ENCODE measurements at regions not wholly inside any gene's neighbourhood (a gene's known extent, or its start where the extent isn't known, plus 50 kb on each side); places are given as distances from the start of the nearest gene placed in this dataset.

DNA sequence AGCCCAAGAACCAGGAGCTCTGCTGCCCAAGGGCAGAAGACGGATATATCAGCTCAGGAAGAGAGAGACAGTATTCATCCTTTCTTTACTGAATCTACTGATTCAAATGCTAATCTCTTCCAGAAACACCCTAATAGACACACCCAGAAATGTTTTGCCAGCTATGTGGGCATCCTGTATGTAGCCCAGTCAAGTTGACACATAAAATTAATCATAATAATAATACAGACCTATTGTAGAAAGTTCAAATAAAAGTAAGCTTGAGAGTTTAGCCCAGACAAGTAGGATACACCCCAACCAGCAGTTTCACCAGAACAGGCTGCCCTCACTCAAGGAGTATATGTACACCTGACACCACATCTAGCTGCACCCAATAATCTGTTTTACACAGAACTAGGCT lies 73.9 kb upstream of the VGLL2 start:
- no peak for DNase-seq (ENCODE audit: extremely low spot score)
- ChIA-PET CTCF (no interaction called here), POLR2A (no interaction called here)
- no peak for TF ChIP-seq CTCF (IDR thresholded peaks at IDR 0.05; ENCODE audit: control extremely low read depth, extremely low read depth, low read depth, missing control alignments)

DNA sequence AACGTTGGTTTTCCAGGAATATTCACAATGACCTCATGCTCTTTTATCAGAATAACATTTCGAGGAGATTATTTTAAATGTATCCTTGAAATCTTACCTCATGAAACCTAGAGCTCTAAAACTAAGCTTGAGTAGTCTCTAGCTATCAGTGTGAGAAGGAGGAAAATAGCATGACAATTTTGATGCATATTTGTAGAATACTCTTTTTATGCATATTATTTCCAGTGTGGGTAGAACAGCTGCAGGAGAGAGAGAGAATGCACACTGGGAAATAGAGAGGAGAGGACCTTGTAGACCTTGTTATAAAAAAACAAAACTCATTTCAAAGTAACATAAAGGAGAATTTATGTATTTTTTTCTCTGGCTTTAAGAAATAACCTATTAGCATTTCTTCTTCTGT lies 71.1 kb upstream of the VGLL2 start:
- DNase-seq (ENCODE audit: extremely low spot score) = no peak
- ChIA-PET CTCF (no interaction called here), POLR2A (no interaction called here)

GRCh38 chr6:117194978-117195377 lies 70.4 kb upstream of the VGLL2 start:
- ChIA-PET POLR2A (no interaction called here), CTCF (no interaction called here)
- no peak for TF ChIP-seq CTCF (IDR thresholded peaks at IDR 0.05; ENCODE audit: control extremely low read depth, extremely low read depth, low read depth, missing control alignments)
- no peak for DNase-seq (ENCODE audit: extremely low spot score)

More for the DNA sequence above, 71.1 kb upstream of the VGLL2 start:
- TF ChIP-seq CTCF (IDR thresholded peaks at IDR 0.05; ENCODE audit: control extremely low read depth, extremely low read depth, low read depth, missing control alignments) = no peak

DNA sequence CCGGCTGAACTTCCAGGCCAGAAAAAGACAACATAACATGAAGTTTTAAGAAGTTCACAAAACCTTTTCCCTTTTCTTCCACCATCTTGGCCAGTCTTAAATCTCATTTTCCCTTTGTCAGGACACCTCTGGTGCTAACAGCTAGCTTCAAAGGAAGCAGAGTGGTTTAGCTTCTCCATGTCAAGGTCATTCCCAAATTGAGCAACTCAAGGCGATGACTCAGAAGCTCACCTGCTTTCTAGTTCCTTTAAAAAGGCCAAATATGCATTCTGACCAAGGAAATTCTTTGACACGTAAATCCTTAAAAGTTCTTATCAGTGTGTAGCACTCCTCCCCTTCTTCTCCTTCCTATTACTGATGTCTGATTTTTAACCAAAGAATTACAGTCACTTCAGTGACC lies 69.6 kb upstream of the VGLL2 start:
- DNase-seq (ENCODE audit: extremely low spot score) = no peak
- POLR2A ChIA-PET = no interaction called here
- no peak for TF ChIP-seq CTCF (IDR thresholded peaks at IDR 0.05; ENCODE audit: control extremely low read depth, extremely low read depth, low read depth, missing control alignments)
- CTCF ChIA-PET = no interaction called here

- POLR2A ChIA-PET = no interaction called here
- DNase-seq (ENCODE audit: extremely low spot score) = no peak
- no peak for TF ChIP-seq CTCF (IDR thresholded peaks at IDR 0.05; ENCODE audit: control extremely low read depth, extremely low read depth, low read depth, missing control alignments)
- CTCF ChIA-PET = interaction anchor here (1.1 kb wide), 1 partner anchor 11 kb away, joined by 4 read pairs; no protein-coding TSS in a partner anchor
Measured at GRCh38 chr6:117200067-117200466, 65.3 kb upstream of the VGLL2 start.

DNA sequence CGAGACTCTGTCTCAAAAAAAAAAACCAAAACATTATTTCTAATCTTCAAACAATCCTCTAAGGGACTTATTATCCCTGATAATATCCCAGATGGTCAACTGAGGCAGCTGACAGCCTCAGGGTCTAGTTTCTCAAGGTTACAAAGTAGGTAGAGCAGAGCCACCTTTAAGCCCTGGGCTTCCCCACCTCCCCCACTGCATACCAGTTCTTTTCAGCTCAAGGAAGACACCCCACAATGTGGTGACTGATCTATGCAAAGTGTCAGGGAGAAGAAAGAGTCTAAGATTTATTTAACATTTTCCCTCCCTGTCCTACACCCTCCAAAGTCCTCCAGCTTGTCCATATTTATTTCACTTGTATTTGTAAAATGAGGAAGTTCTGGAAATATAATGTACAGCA lies 60.5 kb upstream of the VGLL2 start:
- DNase-seq (ENCODE audit: extremely low spot score) = no peak
- no peak for TF ChIP-seq CTCF (IDR thresholded peaks at IDR 0.05; ENCODE audit: control extremely low read depth, extremely low read depth, low read depth, missing control alignments)
- ChIA-PET CTCF (no interaction called here), POLR2A (no interaction called here)

- ChIA-PET CTCF (no interaction called here), POLR2A (no interaction called here)
- no peak for TF ChIP-seq CTCF (IDR thresholded peaks at IDR 0.05; ENCODE audit: control extremely low read depth, extremely low read depth, low read depth, missing control alignments)
- DNase-seq (ENCODE audit: extremely low spot score) = no peak
Measured at GRCh38 chr6:117205876-117206275, 59.5 kb upstream of the VGLL2 start.

All from GM10248 (cell line).